Esophagus squamous epithelium (tissue), 5 donors: ENCODE measurements at regions not wholly inside any gene's neighbourhood (a gene's known extent, or its start where the extent isn't known, plus 50 kb on each side); places are given as distances from the start of the nearest gene placed in this dataset.

Experiments
- DNase-seq: peaks from one replicate; lab custom pipeline; 2025; lab: John Stamatoyannopoulos, UW
- H3K27ac ChIP-seq, 4 donors: fragments of 200-600 bp; sonication (generic); one replicate each; pipeline ENCODE4 v1.5.1; 2016 to 2019; ENCODE audit warnings: mild to moderate bottlenecking in 1 of 4
- H3K27me3 ChIP-seq, 4 donors: fragments of 200-600 bp; sonication (generic); 1 replicate in 3 of 4; 2 replicates in 1 of 4; pipeline versions ENCODE4 v1.5.1 to v1.6.0; 2017 to 2021; ENCODE audit warnings: antibody characterized with exemption in 1 of 4
- H3K36me3 ChIP-seq, 3 donors: fragments of 200-600 bp; sonication (generic); one replicate each; pipeline ENCODE4 v1.5.1; 2016 to 2019
- H3K4me1 ChIP-seq, 3 donors: fragments of 200-600 bp; sonication (generic); one replicate each; pipeline ENCODE4 v1.5.1; 2017 to 2019
- H3K4me3 ChIP-seq, 4 donors: fragments of 200-600 bp; sonication (generic); 1 replicate in 3 of 4; 2 replicates in 1 of 4; pipeline ENCODE4 v1.5.1; 2016 to 2019; ENCODE audit warnings: mild to moderate bottlenecking in 2 of 4, moderate library complexity in 1 of 4
- H3K9me3 ChIP-seq, 3 donors: fragments of 200-600 bp; sonication (generic); one replicate each; pipeline ENCODE4 v1.5.1; 2016 to 2019
- CTCF ChIP-seq, 6 experiments: fragments of 450-650 bp in 4 of 6; fragments of 200-600 bp in 2 of 6; sonication (generic) in 2 of 6; IDR thresholded peaks; one replicate each; pipeline ENCODE4 v1.5.1; 2016 to 2019; ENCODE audit warnings: antibody characterized with exemption in 6 of 6, mild to moderate bottlenecking in 4 of 6, moderate library complexity in 4 of 6
- POLR2A ChIP-seq, 4 donors: fragments of 450-650 bp; IDR thresholded peaks; one replicate each; pipeline ENCODE4 v1.6.1; 2017; ENCODE audit warnings: antibody characterized with exemption in 4 of 4, mild to moderate bottlenecking in 4 of 4, moderate library complexity in 3 of 4
- whole genome bisulfite sequencing, 2 donors: methylation state at CpG; one replicate each; pipeline ENCODE4 v1.1.5; 2018; 5-methylcytosine and 5-hydroxymethylcytosine counted together
- intact Hi-C: fragments of 100-400 bp; cut with DNase I; formaldehyde crosslinking; loops from one replicate; pipeline ENCODE4 v1.15.0; 2022
- donor health status: DM: yes; HTN: yes; CAD: no.

DNA sequence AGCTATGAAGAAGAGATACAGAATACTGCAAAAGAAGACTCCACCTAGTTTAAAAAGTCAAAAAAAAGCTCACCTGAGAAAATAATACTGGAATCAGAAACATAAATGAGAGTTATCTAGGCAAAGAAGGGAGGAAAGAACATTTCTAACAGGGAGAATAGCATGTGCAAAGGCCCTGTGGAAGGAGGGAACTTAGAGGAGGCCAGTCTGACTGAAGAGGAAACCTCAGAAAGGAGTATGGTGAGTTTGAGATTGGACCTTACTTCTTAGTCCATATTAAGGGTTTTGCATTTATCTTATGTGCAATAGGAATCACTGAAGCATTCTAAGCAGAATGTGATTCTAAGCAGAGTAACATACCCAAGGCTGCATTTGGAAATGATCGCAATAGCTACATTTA lies 193.2 kb downstream of the LNPK start:
- DNase-seq = no peak
- Histone ChIP-seq H3K27ac (no peak overlapping the region), H3K36me3 (no peaks in the 10 kb centered on the region), H3K27me3 (peaks cover 0 to 2% (median 0%) of the 10 kb centered on the region in 4 donors), H3K9me3 (no peaks in the 10 kb centered on the region), H3K4me1 (no peaks in the 10 kb centered on the region), H3K4me3 (no peak overlapping the region)
- TF ChIP-seq CTCF (IDR thresholded peaks at IDR 0.05) (no peak), POLR2A (IDR thresholded peaks at IDR 0.05) (no peak)
- 93 to 100% methylated on average over 1 of the region's 1 CpG for WGBS, 2 donors
- intact Hi-C loops = no loop called here

DNA sequence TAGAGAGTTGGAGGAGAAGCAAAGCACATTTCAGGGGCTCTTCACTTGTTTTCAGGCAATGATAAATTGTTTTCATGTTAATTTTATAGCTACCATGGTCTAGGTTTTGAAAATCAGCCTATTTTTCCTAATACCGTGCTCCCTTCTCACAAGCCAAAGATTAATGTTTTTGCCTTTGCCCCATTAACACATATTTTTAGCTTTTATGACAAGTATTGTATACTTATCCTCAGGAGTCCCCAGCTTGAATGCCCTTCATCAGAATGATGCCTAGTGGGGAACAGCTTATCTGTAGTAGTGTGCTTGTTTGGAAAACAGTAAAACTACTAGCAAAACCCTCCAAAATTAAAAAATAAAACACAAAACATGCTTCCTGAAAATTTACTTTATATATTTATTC lies 194.0 kb downstream of the LNPK start:
- Histone ChIP-seq H3K4me3 (no peak overlapping the region), H3K36me3 (no peaks in the 10 kb centered on the region), H3K27ac (no peak overlapping the region), H3K4me1 (no peaks in the 10 kb centered on the region), H3K27me3 (peaks cover 0 to 2% (median 0%) of the 10 kb centered on the region in 4 donors), H3K9me3 (no peaks in the 10 kb centered on the region)
- 32 to 76% methylated on average over 1 of the region's 1 CpG for WGBS, 2 donors
- intact Hi-C loops = no loop called here
- TF ChIP-seq POLR2A (IDR thresholded peaks at IDR 0.05) = no peak
- no peak for TF ChIP-seq CTCF (IDR thresholded peaks at IDR 0.05)
- no peak for DNase-seq

DNA sequence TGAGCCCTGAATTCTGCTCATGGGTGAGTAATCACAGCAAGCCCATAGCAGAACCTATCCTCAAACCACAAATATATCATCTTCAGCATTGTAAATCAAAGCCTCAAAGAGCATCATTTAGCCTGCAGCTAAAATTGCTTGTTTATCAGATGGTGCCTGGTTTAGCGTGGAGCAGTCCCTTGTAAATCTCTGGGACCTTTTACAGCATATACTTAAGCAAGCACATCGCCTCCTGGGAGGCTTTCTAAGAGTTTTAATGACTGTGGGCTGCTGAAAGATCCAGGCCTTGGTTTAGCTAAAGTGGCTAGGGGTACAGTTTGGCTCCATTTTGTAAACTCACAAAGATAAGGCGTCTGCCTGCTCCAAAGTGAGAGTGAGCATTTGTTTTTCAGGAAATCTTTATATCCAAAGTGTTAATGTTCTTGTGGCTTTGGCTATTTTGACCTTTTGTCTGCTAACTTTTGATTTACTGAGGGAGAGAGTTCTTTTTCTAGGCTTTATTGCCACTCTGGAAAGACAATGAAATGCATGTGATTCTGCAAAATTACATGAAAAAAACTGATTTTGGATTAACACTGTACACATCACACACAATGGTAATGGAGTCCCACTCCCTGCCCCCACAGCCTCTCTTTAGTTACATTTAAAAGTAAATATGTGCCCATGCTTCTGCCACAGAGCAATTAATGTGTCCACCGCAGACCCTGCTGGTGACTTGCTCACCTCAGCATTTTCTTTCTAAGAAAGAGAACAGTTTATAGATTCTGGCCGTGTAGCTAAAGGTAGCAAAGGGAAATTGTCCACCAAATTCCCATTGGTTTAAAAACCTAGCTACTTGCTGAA lies 194.8 kb downstream of the LNPK start:
- Histone ChIP-seq H3K9me3 (no peaks in the 10 kb centered on the region), H3K4me3 (no peak overlapping the region), H3K27ac (no peak overlapping the region), H3K27me3 (peaks cover 0 to 2% (median 0%) of the 10 kb centered on the region in 4 donors), H3K4me1 (no peaks in the 10 kb centered on the region), H3K36me3 (no peaks in the 10 kb centered on the region)
- intact Hi-C loops = no loop called here
- TF ChIP-seq POLR2A (IDR thresholded peaks at IDR 0.05) (no peak), CTCF (IDR thresholded peaks at IDR 0.05) (no peak)
- WGBS, 2 donors = 44 to 51% methylated on average over 3 to 5 of the region's 5 CpGs
- no peak for DNase-seq

DNA sequence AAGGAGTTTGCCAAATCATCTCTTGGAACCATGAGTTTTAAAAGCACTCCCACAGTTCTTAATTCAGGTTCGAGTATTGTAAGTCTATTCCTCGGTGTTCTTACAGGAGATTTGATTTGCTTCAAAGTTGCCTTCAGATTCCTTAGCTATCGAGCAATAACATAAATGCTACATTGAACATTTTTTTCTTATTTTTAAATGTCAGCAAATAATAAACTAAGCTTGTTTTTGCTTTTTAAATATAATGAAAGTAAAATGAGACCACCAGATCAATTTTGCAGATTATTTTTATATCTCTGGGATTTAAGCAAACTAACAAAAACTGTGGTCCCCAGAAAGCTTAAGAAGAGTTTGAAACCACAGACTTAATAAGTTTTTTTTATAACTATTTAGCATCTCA lies 195.5 kb downstream of the LNPK start:
- no peaks in the 10 kb centered on the region for H3K4me1 ChIP-seq
- no peaks in the 10 kb centered on the region for H3K36me3 ChIP-seq
- H3K9me3 ChIP-seq = no peaks in the 10 kb centered on the region
- H3K27ac ChIP-seq = no peak overlapping the region
- H3K4me3 ChIP-seq = no peak overlapping the region
- intact Hi-C loops = no loop called here
- TF ChIP-seq CTCF (IDR thresholded peaks at IDR 0.05) = no peak
- TF ChIP-seq POLR2A (IDR thresholded peaks at IDR 0.05) = no peak
- peaks cover 0 to 2% (median 0%) of the 10 kb centered on the region in 4 donors for H3K27me3 ChIP-seq
- WGBS, 2 donors = 7 to 58% methylated on average over 3 of the region's 3 CpGs
- DNase-seq = no peak

GRCh38 chr2:175806125-175806490 lies 196.0 kb downstream of the LNPK start:
- Histone ChIP-seq H3K36me3 (no peaks in the 10 kb centered on the region), H3K4me1 (no peaks in the 10 kb centered on the region), H3K27me3 (peaks cover 0 to 2% (median 0%) of the 10 kb centered on the region in 4 donors), H3K27ac (no peak overlapping the region), H3K4me3 (no peak overlapping the region), H3K9me3 (no peaks in the 10 kb centered on the region)
- no peak for TF ChIP-seq POLR2A (IDR thresholded peaks at IDR 0.05)
- TF ChIP-seq CTCF (IDR thresholded peaks at IDR 0.05) = no peak
- intact Hi-C loops = no loop called here
- 49 to 52% methylated on average over 5 of the region's 5 CpGs for WGBS, 2 donors
- no peak for DNase-seq
